Neural progenitor cell (in vitro differentiated cells): ENCODE measurements at regions not wholly inside any gene's neighbourhood (a gene's known extent, or its start where the extent isn't known, plus 50 kb on each side); places are given as distances from the start of the nearest gene placed in this dataset.

Source experiments
- EZH2 ChIP-seq: fragments of 200-600 bp; sonication (generic); IDR thresholded peaks from 2 replicates; pipeline ENCODE4 v1.6.1; 2017; ENCODE audit warnings: antibody characterized with exemption, mild to moderate bottlenecking, moderate library complexity
- EZH2phosphoT487 ChIP-seq: fragments of 200-600 bp; sonication (generic); IDR thresholded peaks from 2 replicates; pipeline ENCODE4 v1.6.1; 2017; ENCODE audit warnings: antibody characterized with exemption
- TF ChIP-seq, protein P1 (sequence below): fragments of 200-600 bp; sonication (generic); IDR thresholded peaks from 2 replicates; pipeline ENCODE4 v1.5.1; 2017; ENCODE audit warnings: antibody characterized with exemption, mild to moderate bottlenecking

DNA sequence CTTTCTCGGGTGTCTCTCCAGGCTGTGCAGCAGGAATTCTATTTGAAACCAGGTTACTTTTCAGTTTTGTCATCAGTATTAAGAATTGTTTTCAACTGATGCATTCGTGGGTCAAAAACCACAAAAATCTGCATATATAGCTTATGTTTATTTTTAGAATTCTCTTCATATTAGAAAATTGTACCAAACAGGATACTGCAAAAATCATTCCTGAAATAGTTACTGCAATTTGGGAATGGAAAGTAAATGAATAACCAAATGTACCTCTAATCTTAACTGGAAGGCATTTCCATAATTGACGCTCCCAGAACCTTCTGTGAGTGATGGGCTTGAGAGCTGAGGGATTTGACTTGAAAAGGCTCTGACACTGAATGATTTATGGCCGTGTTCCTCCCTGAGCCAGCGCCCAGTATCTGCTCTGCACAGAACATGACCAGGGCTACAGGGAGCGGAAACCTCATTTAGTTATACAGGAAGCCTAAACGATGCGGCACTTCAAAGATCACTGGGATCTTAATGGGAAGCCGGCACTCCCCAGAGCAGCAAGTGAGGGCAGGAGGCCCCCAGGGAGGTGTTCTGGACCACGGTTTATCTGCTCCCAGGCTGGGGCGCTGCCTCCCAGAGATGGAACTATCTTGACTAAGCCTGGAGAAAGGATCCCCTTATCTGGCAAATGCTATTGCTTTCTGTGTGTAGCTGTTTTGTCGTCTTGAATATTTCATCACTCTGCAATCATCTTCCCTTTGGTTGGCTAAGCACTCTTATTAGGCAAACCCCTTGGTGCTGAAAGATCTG is 446.0 kb downstream of the QKI start:
- TF ChIP-seq EZH2 (no peak), EZH2phosphoT487 (no peak)
- TF ChIP-seq, protein P1, sequence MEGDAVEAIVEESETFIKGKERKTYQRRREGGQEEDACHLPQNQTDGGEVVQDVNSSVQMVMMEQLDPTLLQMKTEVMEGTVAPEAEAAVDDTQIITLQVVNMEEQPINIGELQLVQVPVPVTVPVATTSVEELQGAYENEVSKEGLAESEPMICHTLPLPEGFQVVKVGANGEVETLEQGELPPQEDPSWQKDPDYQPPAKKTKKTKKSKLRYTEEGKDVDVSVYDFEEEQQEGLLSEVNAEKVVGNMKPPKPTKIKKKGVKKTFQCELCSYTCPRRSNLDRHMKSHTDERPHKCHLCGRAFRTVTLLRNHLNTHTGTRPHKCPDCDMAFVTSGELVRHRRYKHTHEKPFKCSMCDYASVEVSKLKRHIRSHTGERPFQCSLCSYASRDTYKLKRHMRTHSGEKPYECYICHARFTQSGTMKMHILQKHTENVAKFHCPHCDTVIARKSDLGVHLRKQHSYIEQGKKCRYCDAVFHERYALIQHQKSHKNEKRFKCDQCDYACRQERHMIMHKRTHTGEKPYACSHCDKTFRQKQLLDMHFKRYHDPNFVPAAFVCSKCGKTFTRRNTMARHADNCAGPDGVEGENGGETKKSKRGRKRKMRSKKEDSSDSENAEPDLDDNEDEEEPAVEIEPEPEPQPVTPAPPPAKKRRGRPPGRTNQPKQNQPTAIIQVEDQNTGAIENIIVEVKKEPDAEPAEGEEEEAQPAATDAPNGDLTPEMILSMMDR: no peak
